Dendritic cell treated with granulocyte-macrophage colony-stimulating factor and Interleukin-4, amounts not matched to agents 40 ng/mL and 50 ng/mL, for 4 days (primary cell): ENCODE measurements at regions not wholly inside any gene's neighbourhood (a gene's known extent, or its start where the extent isn't known, plus 50 kb on each side); places are given as distances from the start of the nearest gene placed in this dataset.

Experiments
- H3K27ac Mint-ChIP-seq: one replicate; pipeline ENCODE4 v1.8.0; 2022; ENCODE audit warnings: mild to moderate bottlenecking, mixed read lengths
- H3K27me3 Mint-ChIP-seq: one replicate; pipeline ENCODE4 v1.8.0; 2022; ENCODE audit warnings: mild to moderate bottlenecking, mixed read lengths
- H3K36me3 Mint-ChIP-seq: one replicate; pipeline ENCODE4 v1.8.0; 2022; ENCODE audit warnings: low read depth, mixed read lengths
- H3K4me1 Mint-ChIP-seq: one replicate; pipeline ENCODE4 v1.8.0; 2022; ENCODE audit warnings: low read depth, mixed read lengths
- H3K4me3 Mint-ChIP-seq: one replicate; pipeline ENCODE4 v1.8.0; 2022; ENCODE audit warnings: mild to moderate bottlenecking, moderate library complexity, mixed read lengths
- H3K9me3 Mint-ChIP-seq: one replicate; pipeline ENCODE4 v1.8.0; 2022; ENCODE audit warnings: mixed read lengths
- intact Hi-C: fragments of 100-400 bp; cut with micrococcal nuclease; formaldehyde crosslinking; loops from one replicate; pipeline ENCODE4 v1.15.0; 2022

- Mint-ChIP-seq H3K4me1 (no peaks in the 10 kb centered on the region), H3K9me3 (peaks cover 7% of the 10 kb centered on the region), H3K27ac (no peak overlapping the region), H3K27me3 (no peaks in the 10 kb centered on the region), H3K4me3 (no peak overlapping the region), H3K36me3 (no peaks in the 10 kb centered on the region)
- intact Hi-C loops, result no loop called here
Measured at GRCh38 chr2:149732730-149733290, 145.2 kb upstream of the MMADHC start.

GRCh38 chr2:149732001-149732685 lies 144.6 kb upstream of the MMADHC start:
- Mint-ChIP-seq H3K27ac (no peak overlapping the region), H3K4me1 (no peaks in the 10 kb centered on the region), H3K9me3 (peaks cover 7% of the 10 kb centered on the region), H3K27me3 (no peaks in the 10 kb centered on the region), H3K4me3 (no peak overlapping the region), H3K36me3 (no peaks in the 10 kb centered on the region)
- intact Hi-C loops, result no loop called here

- Mint-ChIP-seq H3K36me3 (no peaks in the 10 kb centered on the region), H3K4me1 (no peaks in the 10 kb centered on the region), H3K9me3 (no peaks in the 10 kb centered on the region), H3K27me3 (no peaks in the 10 kb centered on the region), H3K4me3 (no peak overlapping the region), H3K27ac (no peak overlapping the region)
- intact Hi-C loops, result no loop called here
Measured at GRCh38 chr2:149731079-149731478, 143.5 kb upstream of the MMADHC start.

- H3K9me3 Mint-ChIP-seq, result no peaks in the 10 kb centered on the region
- H3K27ac Mint-ChIP-seq, result no peak overlapping the region
- H3K27me3 Mint-ChIP-seq, result no peaks in the 10 kb centered on the region
- H3K4me3 Mint-ChIP-seq, result no peak overlapping the region
- no peaks in the 10 kb centered on the region for H3K36me3 Mint-ChIP-seq
- intact Hi-C loops, result no loop called here
- no peaks in the 10 kb centered on the region for H3K4me1 Mint-ChIP-seq
Measured at GRCh38 chr2:149729586-149729985, 142.0 kb upstream of the MMADHC start.

- peaks cover 3% of the 10 kb centered on the region for H3K9me3 Mint-ChIP-seq
- no peaks in the 10 kb centered on the region for H3K4me1 Mint-ChIP-seq
- H3K27ac Mint-ChIP-seq, result no peak overlapping the region
- no peak overlapping the region for H3K4me3 Mint-ChIP-seq
- intact Hi-C loops, result no loop called here
- no peaks in the 10 kb centered on the region for H3K36me3 Mint-ChIP-seq
- no peaks in the 10 kb centered on the region for H3K27me3 Mint-ChIP-seq
Measured at GRCh38 chr2:149727927-149728326, 140.4 kb upstream of the MMADHC start.

GRCh38 chr2:149725234-149725633 lies 137.7 kb upstream of the MMADHC start:
- no peaks in the 10 kb centered on the region for H3K36me3 Mint-ChIP-seq
- H3K27me3 Mint-ChIP-seq, result no peaks in the 10 kb centered on the region
- H3K27ac Mint-ChIP-seq, result no peak overlapping the region
- H3K4me3 Mint-ChIP-seq, result no peak overlapping the region
- intact Hi-C loops, result no loop called here
- no peaks in the 10 kb centered on the region for H3K4me1 Mint-ChIP-seq
- peaks cover 11% of the 10 kb centered on the region for H3K9me3 Mint-ChIP-seq

- no peaks in the 10 kb centered on the region for H3K36me3 Mint-ChIP-seq
- H3K27ac Mint-ChIP-seq, result no peak overlapping the region
- H3K4me3 Mint-ChIP-seq, result no peak overlapping the region
- no peaks in the 10 kb centered on the region for H3K27me3 Mint-ChIP-seq
- no peaks in the 10 kb centered on the region for H3K4me1 Mint-ChIP-seq
- H3K9me3 Mint-ChIP-seq, result peaks cover 11% of the 10 kb centered on the region
- intact Hi-C loops, result no loop called here
Measured at GRCh38 chr2:149724091-149724490, 136.5 kb upstream of the MMADHC start.

GRCh38 chr2:149720615-149721014 lies 133.0 kb upstream of the MMADHC start:
- Mint-ChIP-seq H3K4me3 (no peak overlapping the region), H3K4me1 (no peaks in the 10 kb centered on the region), H3K9me3 (peaks cover 11% of the 10 kb centered on the region), H3K27ac (no peak overlapping the region), H3K27me3 (no peaks in the 10 kb centered on the region), H3K36me3 (no peaks in the 10 kb centered on the region)
- intact Hi-C loops, result no loop called here

- intact Hi-C loops, result no loop called here
- H3K27ac Mint-ChIP-seq, result no peak overlapping the region
- H3K9me3 Mint-ChIP-seq, result peaks cover 11% of the 10 kb centered on the region
- H3K4me1 Mint-ChIP-seq, result no peaks in the 10 kb centered on the region
- no peaks in the 10 kb centered on the region for H3K27me3 Mint-ChIP-seq
- no peaks in the 10 kb centered on the region for H3K36me3 Mint-ChIP-seq
- no peak overlapping the region for H3K4me3 Mint-ChIP-seq
Measured at GRCh38 chr2:149719695-149720094, 132.1 kb upstream of the MMADHC start.

GRCh38 chr2:149716687-149717086 lies 129.1 kb upstream of the MMADHC start:
- H3K4me3 Mint-ChIP-seq, result no peak overlapping the region
- no peak overlapping the region for H3K27ac Mint-ChIP-seq
- intact Hi-C loops, result no loop called here
- no peaks in the 10 kb centered on the region for H3K36me3 Mint-ChIP-seq
- no peaks in the 10 kb centered on the region for H3K9me3 Mint-ChIP-seq
- no peaks in the 10 kb centered on the region for H3K27me3 Mint-ChIP-seq
- H3K4me1 Mint-ChIP-seq, result no peaks in the 10 kb centered on the region

- intact Hi-C loops, result no loop called here
- Mint-ChIP-seq H3K27me3 (no peaks in the 10 kb centered on the region), H3K4me3 (no peak overlapping the region), H3K27ac (no peak overlapping the region), H3K9me3 (no peaks in the 10 kb centered on the region), H3K36me3 (no peaks in the 10 kb centered on the region), H3K4me1 (no peaks in the 10 kb centered on the region)
Measured at GRCh38 chr2:149715894-149716293, 128.3 kb upstream of the MMADHC start.

GRCh38 chr2:149715005-149715592 lies 127.5 kb upstream of the MMADHC start:
- Mint-ChIP-seq H3K27ac (no peak overlapping the region), H3K9me3 (no peaks in the 10 kb centered on the region), H3K4me1 (no peaks in the 10 kb centered on the region), H3K36me3 (no peaks in the 10 kb centered on the region), H3K4me3 (no peak overlapping the region), H3K27me3 (no peaks in the 10 kb centered on the region)
- intact Hi-C loops, result no loop called here

GRCh38 chr2:149709496-149710263 lies 122.1 kb upstream of the MMADHC start:
- Mint-ChIP-seq H3K9me3 (no peaks in the 10 kb centered on the region), H3K4me3 (no peak overlapping the region), H3K27ac (no peak overlapping the region), H3K27me3 (no peaks in the 10 kb centered on the region), H3K4me1 (no peaks in the 10 kb centered on the region), H3K36me3 (no peaks in the 10 kb centered on the region)
- intact Hi-C loops, result no loop called here

GRCh38 chr2:149703281-149703680 lies 115.7 kb upstream of the MMADHC start:
- Mint-ChIP-seq H3K27ac (no peak overlapping the region), H3K27me3 (no peaks in the 10 kb centered on the region), H3K9me3 (no peaks in the 10 kb centered on the region), H3K4me1 (no peaks in the 10 kb centered on the region), H3K4me3 (no peak overlapping the region), H3K36me3 (no peaks in the 10 kb centered on the region)
- intact Hi-C loops, result no loop called here
